ENCODE measurements at regions not wholly inside any gene's neighbourhood (a gene's known extent, or its start where the extent isn't known, plus 50 kb on each side); places are given as distances from the start of the nearest gene placed in this dataset.

- TF ChIP-seq SUZ12 (IDR thresholded peaks at IDR 0.05; ENCODE audit: extremely low read depth, insufficient read depth, insufficient read length), result no peak
- no peak for TF ChIP-seq YY1 (IDR thresholded peaks at IDR 0.05; ENCODE audit: insufficient read depth, insufficient read length)
Observed at GRCh38 chr6:56794421-56794820, 151.7 kb upstream of the DST start.

All from NT2/D1 (cell line).